SK-N-SH (cell line): ENCODE measurements at regions not wholly inside any gene's neighbourhood (a gene's known extent, or its start where the extent isn't known, plus 50 kb on each side); places are given as distances from the start of the nearest gene placed in this dataset.

ENCODE experiments used
- CTCF ChIA-PET: fragments of 300-600, 350-600 bp; formaldehyde crosslinking; extraction: SDS; loops from one replicate; lab custom pipeline; 2021; lab: Yijun Ruan, JAX
- POLR2A ChIA-PET: fragments of 350-600 bp; sonication (Branson Sonifier 250); formaldehyde crosslinking; extraction: SDS; loops from one replicate; lab custom pipeline; 2020; ENCODE audit warnings: antibody characterized with exemption, inconsistent platforms; lab: Yijun Ruan, JAX
- DNase-seq: peaks from one replicate; pipeline ENCODE4 v3.0.0; 2012
- H2AFZ ChIP-seq: fragments of 200-600 bp; sonication (generic); 2 replicates; pipeline ENCODE4 v1.8.1; 2016; ENCODE audit warnings: antibody characterized with exemption, mild to moderate bottlenecking, low read depth
- H3F3A ChIP-seq: fragments of 200-600 bp; sonication (generic); replicated peaks from 2 replicates; pipeline ENCODE3; 2016; ENCODE audit warnings: antibody characterized with exemption, mild to moderate bottlenecking; ENCODE audit not compliant: insufficient read depth
- H3K27ac ChIP-seq, 2 experiments: fragments of 200-500 bp in 1 of 2; fragments of 200-600 bp in 1 of 2; sonication (Bioruptor generic) in 1 of 2; sonication (generic), shearing (Covaris generic) in 1 of 2; 2 replicates each; pipeline versions ENCODE4 v1.5.1 to v1.6.1; 2014 to 2016; ENCODE audit warnings: low read depth in 2 of 2, inconsistent platforms in 1 of 2, low read length in 1 of 2, mild to moderate bottlenecking in 1 of 2, mixed read lengths in 1 of 2
- H3K27me3 ChIP-seq: fragments of 200-600 bp; sonication (generic), shearing (Covaris generic); 2 replicates; pipeline ENCODE4 v1.6.1; 2016; ENCODE audit warnings: mixed run types; ENCODE audit not compliant: insufficient read depth
- H3K36me3 ChIP-seq, 2 experiments: fragments of 200-500 bp in 1 of 2; fragments of 200-600 bp in 1 of 2; sonication (Bioruptor generic) in 1 of 2; sonication (generic) in 1 of 2; replicated peaks in 1 of 2; 2 replicates each; pipeline versions ENCODE3 to v1.5.1; 2014 to 2016; ENCODE audit warnings: low read length in 1 of 2, mild to moderate bottlenecking in 1 of 2; ENCODE audit not compliant: insufficient read depth in 2 of 2, control insufficient read depth in 1 of 2
- H3K4me1 ChIP-seq, 2 experiments: fragments of 200-500 bp in 1 of 2; fragments of 200-600 bp in 1 of 2; sonication (Bioruptor generic) in 1 of 2; sonication (generic), shearing (Covaris generic) in 1 of 2; 2 replicates each; pipeline versions ENCODE4 v1.5.1 to v1.6.1; 2014 to 2016; ENCODE audit warnings: low read depth in 1 of 2, low read length in 1 of 2, mixed run types in 1 of 2; ENCODE audit not compliant: insufficient read depth in 2 of 2, control insufficient read depth in 1 of 2
- H3K4me2 ChIP-seq: fragments of 200-600 bp; sonication (generic), shearing (Covaris generic); 2 replicates; pipeline ENCODE4 v1.6.1; 2017; ENCODE audit warnings: mixed run types
- H3K4me3 ChIP-seq, 2 experiments: fragments of 200-500 bp in 1 of 2; fragments of 200-600 bp in 1 of 2; sonication (Bioruptor generic) in 1 of 2; sonication (generic), shearing (Covaris generic) in 1 of 2; 2 replicates each; pipeline versions ENCODE4 v1.5.1 to v1.8.1; 2014 to 2016; ENCODE audit warnings: low read depth in 2 of 2, inconsistent platforms in 1 of 2, low read length in 1 of 2, mild to moderate bottlenecking in 1 of 2, mixed read lengths in 1 of 2, moderate library complexity in 1 of 2
- H3K79me2 ChIP-seq: fragments of 200-600 bp; sonication (generic); 2 replicates; pipeline ENCODE4 v1.8.1; 2017; ENCODE audit warnings: mild to moderate bottlenecking; ENCODE audit not compliant: insufficient read depth
- H3K9ac ChIP-seq: fragments of 200-600 bp; sonication (generic); 2 replicates; pipeline ENCODE4 v1.6.1; 2017; ENCODE audit warnings: mixed run types
- H3K9me2 ChIP-seq: fragments of 200-600 bp; sonication (generic); 2 replicates; pipeline ENCODE4 v1.6.1; 2017; ENCODE audit warnings: mixed run types
- H3K9me3 ChIP-seq: fragments of 200-600 bp; sonication (generic); 2 replicates; pipeline ENCODE4 v1.6.1; 2017; ENCODE audit warnings: mixed run types, mild to moderate bottlenecking, moderate library complexity
- H4K20me1 ChIP-seq: fragments of 200-600 bp; sonication (generic); 2 replicates; pipeline ENCODE4 v1.6.1; 2017; ENCODE audit warnings: mild to moderate bottlenecking, mixed run types; ENCODE audit not compliant: insufficient read depth
- FOXJ3 ChIP-seq: sonication (generic); formaldehyde crosslinking; IDR thresholded peaks from 2 replicates; pipeline ENCODE4 v1.5.1; 2020; ENCODE audit warnings: mild to moderate bottlenecking, missing genetic modification reagents
- GABPA ChIP-seq: IDR thresholded peaks from 2 replicates; pipeline ENCODE4 v1.4.0; 2012; ENCODE audit warnings: low read depth, mild to moderate bottlenecking
- GATA2 ChIP-seq: sonication (generic); formaldehyde crosslinking; IDR thresholded peaks from 2 replicates; pipeline ENCODE4 v1.5.0; 2020; ENCODE audit warnings: mild to moderate bottlenecking, missing genetic modification reagents
- NFIC ChIP-seq: IDR thresholded peaks from 2 replicates; pipeline ENCODE4 v1.4.0; 2012; ENCODE audit warnings: borderline replicate concordance
- PBX3 ChIP-seq: IDR thresholded peaks from 2 replicates; pipeline ENCODE4; 2012
- POLR2AphosphoS5 ChIP-seq: IDR thresholded peaks from 2 replicates; pipeline ENCODE4 v1.6.1; 2012; ENCODE audit warnings: low read depth, low read length
- SIN3A ChIP-seq: IDR thresholded peaks from 2 replicates; pipeline ENCODE4 v1.6.1; 2012; ENCODE audit warnings: low read depth, mild to moderate bottlenecking, low read length, moderate library complexity, borderline replicate concordance
- TCF12 ChIP-seq: IDR thresholded peaks from 2 replicates; pipeline ENCODE4 v1.4.0; 2012
- WGBS: methylation state at CpG from one replicate; pipeline ENCODE4 v1.1.6; 2017; ENCODE audit warnings: low lambda C conversion rate; 5-methylcytosine and 5-hydroxymethylcytosine counted together
- TF ChIP-seq, protein P1 (sequence below): IDR thresholded peaks from 2 replicates; pipeline ENCODE4 v1.4.0; 2012; ENCODE audit warnings: low read depth
- TF ChIP-seq, protein P2 (sequence below): IDR thresholded peaks from 2 replicates; pipeline ENCODE4 v1.6.1; 2012; ENCODE audit warnings: mild to moderate bottlenecking, low read depth, low read length, moderate library complexity
- TF ChIP-seq, protein P3 (sequence below): fragments of 200-600 bp; sonication (generic); IDR thresholded peaks from 2 replicates; pipeline ENCODE4 v1.6.1; 2017; ENCODE audit warnings: antibody characterized with exemption, mild to moderate bottlenecking, moderate library complexity

- ChIA-PET POLR2A (no interaction called here), CTCF (no interaction called here)
- Histone ChIP-seq H3K9ac (no peak overlapping the region), H3K79me2 (no peaks in the 10 kb centered on the region), H3K27me3 (no peaks in the 10 kb centered on the region), H3F3A (no peaks in the 10 kb centered on the region), H3K4me2 (no peak overlapping the region), H3K27ac (peak overlapping the region in 1 of 2 experiments; percentile 61; a peak in 2 of 4 replicates), H3K4me1 (peaks cover 5 to 18% of the 10 kb centered on the region in 2 experiments; a peak in 3 of 4 replicates), H3K36me3 (no peaks in the 10 kb centered on the region), H3K9me3 (no peaks in the 10 kb centered on the region), H2AFZ (peak overlapping the region; percentile 58), H3K9me2 (no peaks in the 10 kb centered on the region), H4K20me1 (no peaks in the 10 kb centered on the region), H3K4me3 (no peak overlapping the region)
- 58% methylated on average over 5 of the region's 5 CpGs for WGBS
- DNase-seq, result no peak
- TF ChIP-seq NFIC, result no peak
- TF ChIP-seq GABPA, result no peak
- no peak for TF ChIP-seq POLR2AphosphoS5
- TF ChIP-seq, protein P1, sequence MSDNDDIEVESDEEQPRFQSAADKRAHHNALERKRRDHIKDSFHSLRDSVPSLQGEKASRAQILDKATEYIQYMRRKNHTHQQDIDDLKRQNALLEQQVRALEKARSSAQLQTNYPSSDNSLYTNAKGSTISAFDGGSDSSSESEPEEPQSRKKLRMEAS, result no peak
- TF ChIP-seq FOXJ3, result no peak
- no peak for TF ChIP-seq SIN3A
- TF ChIP-seq, protein P2, sequence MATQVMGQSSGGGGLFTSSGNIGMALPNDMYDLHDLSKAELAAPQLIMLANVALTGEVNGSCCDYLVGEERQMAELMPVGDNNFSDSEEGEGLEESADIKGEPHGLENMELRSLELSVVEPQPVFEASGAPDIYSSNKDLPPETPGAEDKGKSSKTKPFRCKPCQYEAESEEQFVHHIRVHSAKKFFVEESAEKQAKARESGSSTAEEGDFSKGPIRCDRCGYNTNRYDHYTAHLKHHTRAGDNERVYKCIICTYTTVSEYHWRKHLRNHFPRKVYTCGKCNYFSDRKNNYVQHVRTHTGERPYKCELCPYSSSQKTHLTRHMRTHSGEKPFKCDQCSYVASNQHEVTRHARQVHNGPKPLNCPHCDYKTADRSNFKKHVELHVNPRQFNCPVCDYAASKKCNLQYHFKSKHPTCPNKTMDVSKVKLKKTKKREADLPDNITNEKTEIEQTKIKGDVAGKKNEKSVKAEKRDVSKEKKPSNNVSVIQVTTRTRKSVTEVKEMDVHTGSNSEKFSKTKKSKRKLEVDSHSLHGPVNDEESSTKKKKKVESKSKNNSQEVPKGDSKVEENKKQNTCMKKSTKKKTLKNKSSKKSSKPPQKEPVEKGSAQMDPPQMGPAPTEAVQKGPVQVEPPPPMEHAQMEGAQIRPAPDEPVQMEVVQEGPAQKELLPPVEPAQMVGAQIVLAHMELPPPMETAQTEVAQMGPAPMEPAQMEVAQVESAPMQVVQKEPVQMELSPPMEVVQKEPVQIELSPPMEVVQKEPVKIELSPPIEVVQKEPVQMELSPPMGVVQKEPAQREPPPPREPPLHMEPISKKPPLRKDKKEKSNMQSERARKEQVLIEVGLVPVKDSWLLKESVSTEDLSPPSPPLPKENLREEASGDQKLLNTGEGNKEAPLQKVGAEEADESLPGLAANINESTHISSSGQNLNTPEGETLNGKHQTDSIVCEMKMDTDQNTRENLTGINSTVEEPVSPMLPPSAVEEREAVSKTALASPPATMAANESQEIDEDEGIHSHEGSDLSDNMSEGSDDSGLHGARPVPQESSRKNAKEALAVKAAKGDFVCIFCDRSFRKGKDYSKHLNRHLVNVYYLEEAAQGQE, result no peak
- no peak for TF ChIP-seq GATA2 (CRISPR knock-in tag)
- TF ChIP-seq TCF12, result no peak
- TF ChIP-seq, protein P3, sequence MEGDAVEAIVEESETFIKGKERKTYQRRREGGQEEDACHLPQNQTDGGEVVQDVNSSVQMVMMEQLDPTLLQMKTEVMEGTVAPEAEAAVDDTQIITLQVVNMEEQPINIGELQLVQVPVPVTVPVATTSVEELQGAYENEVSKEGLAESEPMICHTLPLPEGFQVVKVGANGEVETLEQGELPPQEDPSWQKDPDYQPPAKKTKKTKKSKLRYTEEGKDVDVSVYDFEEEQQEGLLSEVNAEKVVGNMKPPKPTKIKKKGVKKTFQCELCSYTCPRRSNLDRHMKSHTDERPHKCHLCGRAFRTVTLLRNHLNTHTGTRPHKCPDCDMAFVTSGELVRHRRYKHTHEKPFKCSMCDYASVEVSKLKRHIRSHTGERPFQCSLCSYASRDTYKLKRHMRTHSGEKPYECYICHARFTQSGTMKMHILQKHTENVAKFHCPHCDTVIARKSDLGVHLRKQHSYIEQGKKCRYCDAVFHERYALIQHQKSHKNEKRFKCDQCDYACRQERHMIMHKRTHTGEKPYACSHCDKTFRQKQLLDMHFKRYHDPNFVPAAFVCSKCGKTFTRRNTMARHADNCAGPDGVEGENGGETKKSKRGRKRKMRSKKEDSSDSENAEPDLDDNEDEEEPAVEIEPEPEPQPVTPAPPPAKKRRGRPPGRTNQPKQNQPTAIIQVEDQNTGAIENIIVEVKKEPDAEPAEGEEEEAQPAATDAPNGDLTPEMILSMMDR, result no peak
- TF ChIP-seq PBX3, result no peak
Measured at GRCh38 chr18:56068701-56069100, 480.7 kb upstream of the TCF4 start.
